ENCODE measurements at regions not wholly inside any gene's neighbourhood (a gene's known extent, or its start where the extent isn't known, plus 50 kb on each side); places are given as distances from the start of the nearest gene placed in this dataset.

DNA sequence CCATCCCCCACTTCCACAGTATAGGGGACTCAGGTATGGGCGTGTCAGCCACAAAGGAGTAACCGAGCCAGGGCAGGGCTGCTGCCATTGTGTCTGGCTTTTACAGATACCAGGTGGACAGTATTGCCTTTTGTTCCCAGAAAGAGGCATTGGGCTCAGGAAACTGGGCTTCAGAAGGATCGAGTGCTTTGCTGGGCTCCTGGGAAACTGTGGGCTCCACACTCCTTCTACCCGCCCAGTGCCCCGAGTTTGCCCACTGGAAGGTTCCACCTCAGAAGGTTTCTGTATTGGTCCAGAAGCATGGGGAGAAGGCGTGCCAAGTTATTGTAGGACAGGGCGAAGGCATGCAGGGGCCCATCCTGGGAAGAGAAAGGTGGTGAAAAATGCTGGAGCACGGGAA, 894.4 kb downstream of the TBC1D22A start:
- no peak for FAIRE-seq

DNA sequence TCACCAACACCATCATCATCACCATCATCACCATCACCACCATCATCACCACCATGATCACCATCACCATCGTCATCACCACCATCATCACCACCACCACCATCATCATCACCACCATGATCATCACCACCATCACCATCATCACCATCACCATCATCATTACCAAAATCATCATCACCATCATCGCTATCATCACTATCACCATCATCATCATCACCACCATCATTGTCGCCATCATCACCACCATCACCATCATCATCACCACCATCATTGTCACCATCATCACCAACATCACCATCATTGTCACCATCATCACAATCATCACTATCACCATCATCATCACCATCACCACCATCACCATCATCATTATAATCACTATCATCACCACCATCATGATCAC, 893.5 kb downstream of the TBC1D22A start:
- FAIRE-seq, result no peak

DNA sequence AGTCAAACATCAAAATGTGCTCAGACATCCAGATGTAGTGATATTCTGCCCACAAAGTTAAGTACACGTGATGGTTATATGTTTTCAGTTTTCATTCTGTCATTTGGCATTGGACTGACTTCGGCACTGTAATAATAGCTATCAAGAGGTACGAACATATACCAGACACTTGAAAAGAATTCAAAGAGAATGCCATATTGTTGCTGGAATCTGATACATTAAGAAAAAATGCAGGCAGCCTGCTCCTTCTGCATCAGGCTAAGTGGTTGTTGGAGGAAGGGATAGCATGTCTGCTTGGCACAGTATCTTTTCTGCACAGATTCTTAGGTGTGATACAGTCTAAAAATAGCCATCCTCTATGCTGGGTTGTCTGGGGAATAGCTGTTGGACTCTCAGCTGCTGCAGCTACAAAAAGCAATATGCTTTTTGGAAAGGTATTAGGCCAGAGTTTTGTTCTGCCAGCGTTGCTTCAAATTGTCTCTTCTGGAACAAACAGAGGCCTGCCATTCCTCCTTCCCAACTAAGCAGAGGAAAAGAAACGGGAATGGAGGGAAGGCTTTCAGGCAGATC, 892.6 kb downstream of the TBC1D22A start:
- FAIRE-seq, result no peak

DNA sequence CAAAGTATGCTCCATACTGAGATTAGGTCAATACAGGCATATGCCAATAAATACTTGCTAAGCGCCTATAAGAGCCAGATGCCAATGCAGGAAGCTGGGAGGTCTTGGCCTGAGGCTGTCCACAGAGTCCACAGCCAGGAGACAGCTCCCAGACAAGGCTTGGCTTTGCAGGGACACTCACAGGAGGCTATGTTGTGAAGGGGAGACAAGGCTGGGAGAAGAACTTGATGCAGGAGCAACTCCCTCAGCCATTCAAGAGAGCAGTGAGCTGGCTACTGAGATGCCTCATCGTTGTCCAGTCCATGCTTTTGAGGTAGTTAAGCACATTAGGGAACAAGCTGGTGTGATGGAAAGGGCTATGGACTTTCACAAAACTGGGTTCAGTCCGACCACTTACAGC, 891.5 kb downstream of the TBC1D22A start:
- no peak for FAIRE-seq

DNA sequence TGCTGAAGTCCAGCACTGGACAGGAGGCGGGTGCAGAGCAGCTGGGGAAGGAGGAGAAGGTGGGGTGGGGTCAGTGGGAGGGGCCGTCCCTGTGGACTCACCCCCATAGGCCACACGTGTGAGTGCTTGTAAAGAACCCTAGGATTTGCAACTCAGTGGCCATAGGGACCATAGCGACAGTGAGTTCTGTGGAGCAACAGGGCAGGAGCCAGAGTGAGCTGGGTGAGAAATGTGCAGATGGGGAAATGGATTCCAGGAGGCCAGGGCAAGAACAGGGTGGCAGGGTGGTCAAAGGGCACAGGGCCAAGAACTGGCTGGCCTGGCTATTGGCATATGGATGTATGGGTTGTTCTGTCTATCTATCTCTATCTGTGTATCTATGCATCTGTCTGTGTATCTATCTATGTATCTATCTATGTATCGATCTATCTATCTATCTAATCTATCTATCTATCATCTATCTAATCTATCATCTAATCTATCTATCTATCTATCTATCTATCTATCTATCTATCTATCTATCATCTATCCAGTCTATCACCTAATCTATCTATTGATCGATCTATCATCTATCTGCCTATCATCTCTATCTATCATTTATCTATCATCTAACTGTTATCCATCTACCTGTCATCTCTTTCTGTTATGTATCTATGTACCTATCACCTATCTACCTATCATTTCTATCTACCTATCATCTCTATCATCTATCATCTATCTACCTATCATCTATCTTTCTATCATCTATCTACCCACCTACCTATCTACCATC, 889.0 kb downstream of the TBC1D22A start:
- FAIRE-seq, result no peak

DNA sequence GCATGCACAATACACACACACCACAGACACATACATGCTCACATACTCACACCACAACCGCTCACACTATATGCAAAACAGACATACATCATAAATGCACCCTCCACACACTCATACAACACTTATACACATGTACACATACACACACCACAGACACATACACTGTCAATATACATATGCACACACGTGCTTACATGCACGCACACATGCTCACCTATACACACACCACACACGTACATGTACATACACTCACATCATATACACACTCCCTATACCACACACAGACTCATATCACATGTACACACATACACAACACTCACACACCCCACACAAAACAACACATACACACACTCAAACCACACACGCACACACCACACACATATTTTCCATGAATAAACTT, 885.3 kb downstream of the TBC1D22A start:
- FAIRE-seq, result no peak

DNA sequence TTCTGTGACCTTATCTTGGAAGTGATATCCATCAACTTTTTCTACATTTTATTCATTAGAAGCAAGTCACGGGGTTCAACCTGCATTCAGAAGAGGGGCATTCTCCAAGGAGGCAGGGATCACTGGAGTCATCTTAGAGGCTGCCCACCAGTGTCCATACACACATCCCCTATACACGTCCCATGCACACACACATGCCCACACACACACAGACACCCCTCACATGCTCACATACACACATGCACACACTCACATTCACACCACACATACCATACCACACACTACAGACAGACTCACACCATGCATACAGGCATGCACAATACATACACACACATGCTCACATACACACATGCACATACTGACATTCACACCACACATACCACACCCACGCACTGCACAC, 884.7 kb downstream of the TBC1D22A start:
- FAIRE-seq, result no peak

DNA sequence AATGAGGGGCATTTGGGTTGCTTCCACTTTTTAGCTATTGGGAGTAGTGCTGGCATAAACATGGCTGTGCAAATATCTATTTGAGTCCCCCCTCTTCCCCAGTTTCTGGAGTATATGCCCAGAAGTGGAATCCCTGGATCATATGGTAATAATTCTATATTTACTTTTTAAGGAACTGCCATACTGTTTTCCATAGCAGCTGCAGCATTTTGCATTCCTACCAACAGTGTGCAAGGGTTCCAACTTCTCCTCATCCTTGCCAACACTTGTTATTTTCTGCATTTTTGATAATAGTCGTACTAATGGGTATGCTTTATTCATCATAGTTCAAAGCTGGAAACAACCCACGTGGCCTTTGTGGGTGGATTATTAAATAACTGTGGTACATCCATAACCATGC, 883.5 kb downstream of the TBC1D22A start:
- no peak for FAIRE-seq

DNA sequence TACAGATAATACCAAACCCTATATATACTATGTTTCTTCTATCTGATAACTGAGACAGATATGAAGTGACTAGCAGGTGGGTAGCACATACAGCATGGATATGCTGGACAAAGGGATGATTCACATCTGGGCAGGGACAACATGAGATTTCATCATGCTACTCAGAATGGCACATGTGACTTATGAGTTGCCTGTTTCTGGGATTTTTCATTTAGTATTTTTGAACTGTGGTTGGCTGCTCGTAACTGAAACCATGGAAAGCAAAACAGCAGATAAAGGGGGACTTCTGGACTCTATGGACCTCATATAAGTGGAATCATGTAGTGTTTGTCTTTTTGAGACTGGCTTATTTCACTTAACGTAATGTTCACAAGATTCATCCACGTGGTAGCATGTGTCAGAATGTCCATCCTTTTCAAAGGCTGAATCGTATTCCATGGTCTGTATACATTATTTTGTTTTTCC, 883.0 kb downstream of the TBC1D22A start:
- no peak for FAIRE-seq

DNA sequence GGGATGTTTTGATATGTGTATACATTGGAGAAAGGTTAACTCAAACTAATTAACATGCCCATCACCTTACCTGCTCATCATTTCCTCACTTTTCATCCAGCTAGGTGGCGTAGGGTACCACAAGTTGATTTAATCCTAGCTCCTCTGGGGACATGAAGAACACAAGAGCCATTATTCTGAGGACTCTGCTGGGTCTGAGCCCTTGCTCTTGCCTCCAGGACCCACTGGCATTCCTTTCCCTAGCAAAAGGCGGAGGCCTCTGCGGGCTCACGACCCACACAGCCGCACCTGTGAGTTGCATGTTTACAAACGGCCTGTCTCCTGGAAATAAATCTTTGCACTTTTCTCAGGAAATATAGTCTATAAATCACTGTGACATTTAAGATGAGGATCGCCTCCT, 871.9 kb downstream of the TBC1D22A start:
- FAIRE-seq, result no peak

DNA sequence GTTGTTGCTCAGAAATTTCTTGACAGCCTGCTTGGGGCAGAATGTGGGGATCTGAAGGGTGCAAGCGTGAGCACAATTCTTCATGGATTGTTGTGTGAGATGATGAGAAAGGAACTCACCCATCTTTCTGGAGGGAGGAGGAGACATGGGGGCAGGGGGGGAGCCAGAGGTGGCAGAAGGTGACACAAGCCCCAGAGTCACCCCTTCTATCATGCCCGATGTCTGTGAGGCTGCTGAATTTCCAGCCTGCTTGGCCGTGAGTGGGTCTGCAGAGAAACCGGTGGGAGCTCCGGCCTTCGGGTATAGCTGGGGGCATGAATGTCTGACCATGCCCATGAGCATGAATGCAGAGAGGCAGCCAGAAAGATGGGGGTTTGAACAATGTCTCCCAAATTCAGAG, 870.7 kb downstream of the TBC1D22A start:
- no peak for FAIRE-seq

DNA sequence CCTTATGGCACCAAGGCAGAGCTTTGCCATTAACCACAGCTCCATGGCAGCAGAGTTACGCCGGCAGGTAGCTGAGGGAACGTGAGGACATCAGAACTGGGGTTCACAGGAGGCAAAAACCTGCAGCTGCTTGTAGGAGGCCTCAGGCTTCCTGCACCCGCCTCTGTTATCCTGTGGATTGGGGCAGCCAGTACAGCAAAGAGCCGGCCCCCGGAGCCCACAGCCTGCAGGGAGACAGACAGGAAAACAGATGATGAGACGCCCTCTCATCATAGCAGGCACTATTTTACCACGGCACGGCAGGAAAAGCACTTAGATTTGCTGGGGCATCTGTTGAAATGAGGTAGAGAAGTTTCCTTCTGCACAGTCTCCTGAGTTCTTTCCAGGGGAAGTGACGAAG, 870.3 kb downstream of the TBC1D22A start:
- no peak for FAIRE-seq

DNA sequence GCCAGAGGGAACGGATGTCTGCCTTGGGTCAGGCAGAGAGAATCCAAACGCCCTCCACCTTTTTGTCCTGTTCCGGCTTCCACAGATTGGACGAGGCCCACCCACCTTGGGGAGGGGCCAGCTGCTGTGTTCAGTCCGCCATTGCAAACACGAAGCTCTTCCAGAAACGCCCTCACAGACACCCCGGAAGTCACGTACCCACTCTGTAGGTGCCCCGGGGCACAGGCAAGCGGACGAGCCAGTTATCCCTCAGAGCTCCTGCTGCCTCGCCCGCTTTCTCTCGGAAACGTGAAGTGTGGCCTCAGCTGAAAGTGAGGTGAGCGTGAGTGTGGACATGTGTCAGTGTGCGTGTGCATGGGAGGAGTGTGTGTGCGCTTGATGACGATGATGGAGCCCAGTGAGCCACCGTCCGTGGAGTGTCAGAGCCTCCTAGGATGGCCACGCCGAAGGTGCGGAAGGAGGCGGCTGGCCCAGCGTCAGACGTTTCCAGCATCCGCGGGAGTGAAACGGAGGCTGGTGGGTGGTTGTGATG, 869.2 kb downstream of the TBC1D22A start:
- FAIRE-seq, result no peak

DNA sequence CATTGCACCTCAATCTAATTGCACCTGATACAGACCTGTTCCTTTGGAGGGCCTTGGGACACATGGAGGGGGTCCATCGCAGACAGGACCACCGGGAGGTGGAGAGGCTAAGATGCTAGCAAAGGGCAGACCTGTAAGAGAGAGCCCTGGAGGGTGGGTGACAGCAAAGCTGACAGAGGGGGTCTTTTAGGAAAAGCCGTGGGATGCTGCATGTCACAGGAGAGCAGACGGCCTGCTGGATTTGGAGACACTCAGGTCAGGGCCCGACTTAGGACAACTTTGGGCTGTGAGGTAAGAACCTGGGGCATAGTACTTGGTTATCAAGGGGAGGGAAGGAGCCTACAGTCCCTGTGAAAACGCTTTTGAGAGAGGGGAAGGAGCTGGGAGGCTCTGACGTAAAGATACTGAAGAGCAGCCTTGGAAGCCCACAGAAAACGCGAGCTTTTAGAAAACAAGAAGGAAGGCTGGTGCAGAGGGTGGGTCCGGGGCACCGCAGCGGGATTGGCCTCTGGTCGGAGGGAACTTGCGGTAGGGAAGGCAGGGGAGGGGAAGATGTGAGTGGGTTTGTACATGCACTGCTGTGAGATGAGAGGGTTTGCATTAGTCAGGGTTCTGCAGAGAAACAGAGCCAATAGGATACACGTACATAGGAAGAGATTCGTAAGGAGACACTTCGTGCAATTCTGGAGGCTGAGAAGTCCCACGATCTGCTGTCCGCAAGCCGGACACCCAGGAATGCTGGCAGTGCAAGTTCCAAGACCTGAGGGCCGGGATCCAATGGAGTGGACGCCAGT, 868.5 kb downstream of the TBC1D22A start:
- FAIRE-seq, result no peak

DNA sequence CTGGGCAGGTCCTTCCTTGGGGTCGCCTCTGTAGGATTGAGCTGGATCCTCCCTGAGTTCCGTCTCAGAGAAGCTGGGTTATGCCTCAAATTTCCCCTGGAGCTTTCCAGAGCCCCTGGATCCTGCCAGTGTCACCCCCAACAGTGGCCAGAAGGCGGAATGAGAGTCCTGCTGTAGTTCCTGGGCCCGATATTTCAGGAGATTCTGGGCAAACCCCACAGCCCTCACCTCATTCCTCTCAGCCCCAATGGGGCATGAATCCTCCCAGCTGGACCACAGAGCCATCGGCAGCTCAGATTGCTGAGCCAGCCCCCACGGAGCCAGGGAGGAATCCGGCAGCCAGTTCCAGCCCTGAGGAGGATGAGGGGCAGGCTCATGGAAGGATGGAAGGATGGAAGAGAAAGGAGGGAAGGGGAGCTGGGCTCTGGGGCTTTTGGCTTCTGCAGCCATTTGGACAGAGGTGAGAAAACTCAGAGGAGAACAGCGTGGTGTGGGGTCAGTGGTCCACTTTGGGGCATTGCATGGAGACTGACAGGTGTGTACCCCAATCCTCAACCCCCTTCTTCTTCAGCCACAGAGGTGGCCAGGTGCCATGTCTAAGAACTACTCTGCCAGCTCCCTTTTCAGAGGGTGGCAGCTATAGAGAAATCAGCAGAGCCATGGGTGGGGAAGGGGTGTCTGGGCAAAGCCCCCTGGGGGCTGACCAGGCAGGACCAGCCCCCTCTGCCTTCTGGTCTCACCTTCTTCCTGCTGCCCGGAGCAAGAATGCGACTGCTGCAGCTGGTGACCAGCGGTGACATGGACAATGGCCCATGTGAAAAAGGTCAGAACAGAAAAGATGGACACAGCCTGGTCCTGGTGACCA, 867.6 kb downstream of the TBC1D22A start:
- no peak for FAIRE-seq

DNA sequence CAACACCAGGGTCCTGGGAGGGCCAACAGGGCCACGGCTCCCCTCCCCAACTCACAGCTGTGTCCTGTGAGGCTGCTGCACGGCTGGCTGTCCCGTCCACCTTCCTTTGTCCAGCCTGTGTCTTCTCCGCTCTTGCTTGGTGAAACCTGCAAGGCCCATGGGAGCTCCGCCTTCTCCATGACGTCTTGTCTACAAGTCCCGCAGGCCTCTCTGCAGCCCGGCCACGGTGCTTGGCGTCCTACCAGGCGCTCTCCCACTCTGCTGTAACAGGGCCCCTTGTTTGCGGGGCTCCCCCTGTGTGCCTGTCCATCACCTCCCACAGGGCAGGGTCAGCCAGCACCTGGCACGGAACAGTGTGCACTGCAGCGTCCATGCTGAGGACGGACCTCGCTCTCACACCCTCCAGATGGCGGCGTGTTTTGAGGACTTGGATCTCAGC, 866.8 kb downstream of the TBC1D22A start:
- no peak for FAIRE-seq

DNA sequence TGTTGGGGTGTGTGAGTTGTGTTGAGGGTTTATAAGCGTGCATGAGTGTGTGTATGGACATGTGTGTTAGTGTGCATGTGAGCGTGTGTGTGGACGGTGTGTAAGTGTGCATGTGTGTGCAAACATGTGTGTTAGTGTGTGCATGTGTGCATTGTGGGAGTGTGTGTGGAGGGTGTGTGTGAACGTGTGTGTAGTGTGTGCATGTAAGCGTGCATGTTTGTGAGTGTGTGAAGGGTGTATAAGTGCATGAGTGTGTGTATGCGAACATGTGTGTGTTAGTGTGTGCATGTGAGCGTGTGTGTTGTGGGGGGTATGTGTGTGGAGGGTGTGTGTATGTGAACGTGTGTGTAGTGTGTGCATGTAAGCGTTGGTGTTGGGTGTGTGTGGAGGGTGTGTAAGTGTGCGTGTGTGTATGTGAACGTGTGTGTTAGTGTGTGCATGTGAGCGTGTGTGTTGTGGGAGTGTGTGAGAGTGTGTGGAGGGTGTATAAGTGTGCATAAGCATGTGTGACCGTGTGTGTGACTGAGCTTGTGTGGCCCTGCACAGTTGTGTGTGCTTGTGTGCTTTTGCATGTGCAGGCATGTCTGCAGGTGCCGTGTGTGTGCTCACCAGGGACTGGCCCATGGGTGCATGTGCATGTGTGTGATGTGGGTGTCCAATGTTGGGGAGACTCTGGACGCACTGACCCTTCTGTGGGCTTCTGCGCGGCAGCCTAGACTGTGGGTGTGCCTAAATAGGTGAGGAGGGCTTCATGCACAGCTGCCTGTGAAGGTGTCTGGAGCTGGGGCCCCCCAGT, 866.2 kb downstream of the TBC1D22A start:
- no peak for FAIRE-seq

DNA sequence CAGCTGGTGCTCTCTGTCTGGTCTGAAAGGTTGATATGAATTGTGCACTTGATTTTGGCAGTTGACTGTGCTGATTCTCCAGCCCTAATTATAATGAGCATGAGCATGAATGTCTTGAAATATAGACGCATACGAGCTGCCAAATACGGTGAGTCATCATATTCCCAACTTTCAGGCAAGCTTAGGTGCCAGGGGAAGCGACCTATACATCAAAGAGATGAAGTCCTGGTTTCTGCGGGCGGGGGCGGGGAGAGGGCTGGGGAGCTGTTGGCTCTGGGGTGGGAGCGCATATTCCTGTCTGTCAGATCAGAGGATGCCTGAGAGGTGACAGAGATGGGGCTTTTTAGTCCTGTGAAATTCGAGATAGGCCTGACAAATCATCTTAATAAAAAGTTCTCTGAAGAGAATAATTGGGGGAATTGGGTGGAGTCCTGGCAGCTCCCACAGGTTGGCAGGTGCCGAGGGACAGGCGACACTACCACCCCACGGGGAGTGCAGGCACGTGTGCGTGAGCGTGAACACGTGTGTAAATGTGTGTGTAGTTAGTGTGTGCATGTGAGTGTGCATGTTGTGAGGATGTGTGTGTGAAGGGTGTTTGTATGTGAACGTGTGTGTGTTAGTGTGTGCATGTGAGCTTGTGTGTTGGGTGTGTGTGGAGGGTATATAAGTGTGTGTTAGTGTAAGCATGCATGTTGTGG, 865.3 kb downstream of the TBC1D22A start:
- no peak for FAIRE-seq

DNA sequence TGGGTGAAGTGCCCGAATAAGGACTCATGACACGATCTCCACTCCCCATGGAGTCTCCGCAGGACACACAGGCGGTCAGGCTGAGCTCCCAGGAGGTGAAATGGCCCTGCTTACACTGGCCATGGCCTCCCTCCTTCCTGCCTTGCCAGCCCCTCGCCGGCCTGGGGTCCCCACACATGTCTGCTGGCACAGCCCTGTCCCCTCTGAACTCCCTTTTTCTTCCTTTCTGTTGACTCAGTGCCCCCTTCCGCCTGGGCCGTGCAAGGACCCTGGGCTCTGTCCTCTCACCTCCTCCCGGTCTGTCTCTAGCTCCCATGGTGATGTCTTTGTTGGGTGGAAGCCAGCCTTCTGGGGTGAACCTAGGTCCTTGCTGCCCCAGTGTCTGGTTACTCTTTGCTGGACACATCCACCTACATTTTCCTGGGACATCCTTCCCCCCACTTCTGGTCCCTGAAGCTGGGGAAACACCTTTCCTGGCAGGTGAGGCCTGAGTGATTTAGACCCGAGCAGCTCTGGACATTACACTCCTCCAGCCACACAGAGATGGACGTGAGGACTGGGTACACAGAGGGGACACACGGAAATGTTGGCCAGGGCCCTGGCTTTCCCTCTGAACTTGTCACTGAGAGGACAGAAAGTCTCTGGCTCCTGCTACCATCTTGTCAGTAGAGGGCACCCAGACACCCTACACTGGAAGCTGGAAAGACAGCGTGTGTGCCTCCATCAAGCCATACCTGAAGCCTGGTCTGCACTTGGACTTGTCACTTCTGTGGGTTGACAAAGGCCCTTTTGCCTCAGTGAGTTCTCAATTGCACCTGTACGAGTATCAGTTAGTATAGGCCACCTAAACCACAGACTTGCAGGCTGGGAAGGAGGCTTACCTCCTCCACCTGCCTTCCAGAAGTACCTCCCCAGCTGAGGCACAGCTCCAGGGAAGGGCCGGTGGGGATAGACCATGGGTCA, 864.3 kb downstream of the TBC1D22A start:
- FAIRE-seq, result no peak
